GF-D8 (cell line): ENCODE measurements at regions not wholly inside any gene's neighbourhood (a gene's known extent, or its start where the extent isn't known, plus 50 kb on each side); places are given as distances from the start of the nearest gene placed in this dataset.
"Not testable (repeated sequence)": the region's sequence is repeated elsewhere in the genome, so short reads cannot be mapped to it uniquely, and the experiment has no call there.

Experiments
- DNase-seq: peaks from one replicate; lab custom pipeline; 2025; lab: John Stamatoyannopoulos, UW

- no peak for DNase-seq
These were observed 206.1 kb downstream of the KCNJ2 start for GRCh38 chr17:70375406-70375805.

GRCh38 chr17:70375813-70376770 is 206.8 kb downstream of the KCNJ2 start:
- DNase-seq: no peak

GRCh38 chr17:70377654-70378053 is 208.3 kb downstream of the KCNJ2 start:
- no peak for DNase-seq

- no peak for DNase-seq
These were observed 208.7 kb downstream of the KCNJ2 start for GRCh38 chr17:70378076-70378475.

- no peak for DNase-seq
These were observed 210.6 kb downstream of the KCNJ2 start for GRCh38 chr17:70379945-70380344.

- not testable (repeated sequence) for DNase-seq
These were observed 212.6 kb downstream of the KCNJ2 start for GRCh38 chr17:70381916-70382315.

- no peak for DNase-seq
These were observed 219.0 kb downstream of the KCNJ2 start for GRCh38 chr17:70388326-70388725.

GRCh38 chr17:70389232-70389757 is 220.0 kb downstream of the KCNJ2 start:
- not testable (repeated sequence) for DNase-seq

- DNase-seq: no peak
These were observed 220.7 kb downstream of the KCNJ2 start for GRCh38 chr17:70390049-70390448.

GRCh38 chr17:70394473-70395232 is 225.3 kb downstream of the KCNJ2 start:
- no peak for DNase-seq

GRCh38 chr17:70405492-70406220 is 236.3 kb downstream of the KCNJ2 start:
- no peak for DNase-seq

- DNase-seq: no peak
These were observed 238.2 kb downstream of the KCNJ2 start for GRCh38 chr17:70407506-70407905.

GRCh38 chr17:70408768-70409167 is 239.4 kb downstream of the KCNJ2 start:
- DNase-seq: no peak

- DNase-seq: no peak
These were observed 245.0 kb downstream of the KCNJ2 start for GRCh38 chr17:70414300-70414699.

GRCh38 chr17:70420861-70421445 is 251.6 kb downstream of the KCNJ2 start:
- no peak for DNase-seq

- no peak for DNase-seq
These were observed 253.5 kb downstream of the KCNJ2 start for GRCh38 chr17:70422862-70423261.

GRCh38 chr17:70423562-70423961 is 254.2 kb downstream of the KCNJ2 start:
- no peak for DNase-seq

GRCh38 chr17:70426752-70427151 is 257.4 kb downstream of the KCNJ2 start:
- DNase-seq: no peak

GRCh38 chr17:70434536-70435490 is 265.5 kb downstream of the KCNJ2 start:
- no peak for DNase-seq

GRCh38 chr17:70437656-70438055 is 268.3 kb downstream of the KCNJ2 start:
- DNase-seq: no peak
